ENCODE measurements at regions not wholly inside any gene's neighbourhood (a gene's known extent, or its start where the extent isn't known, plus 50 kb on each side); places are given as distances from the start of the nearest gene placed in this dataset.

GRCh38 chr2:160868891-160869290, 291.3 kb upstream of the TANK start:
- DNase-seq (ENCODE audit: extremely low read depth in 1 of 2, low read depth in 1 of 2): no peak

GRCh38 chr2:160869411-160869810, 290.8 kb upstream of the TANK start:
- no peak for DNase-seq (ENCODE audit: extremely low read depth in 1 of 2, low read depth in 1 of 2)

- DNase-seq (ENCODE audit: extremely low read depth in 1 of 2, low read depth in 1 of 2): no peak
Observed at GRCh38 chr2:160870729-160871465, 289.3 kb upstream of the TANK start.

- no peak for DNase-seq (ENCODE audit: extremely low read depth in 1 of 2, low read depth in 1 of 2)
Observed at GRCh38 chr2:160871953-160872352, 288.3 kb upstream of the TANK start.

- no peak for DNase-seq (ENCODE audit: extremely low read depth in 1 of 2, low read depth in 1 of 2)
Observed at GRCh38 chr2:160876029-160876428, 284.2 kb upstream of the TANK start.

GRCh38 chr2:160876765-160877164, 283.5 kb upstream of the TANK start:
- no peak for DNase-seq (ENCODE audit: extremely low read depth in 1 of 2, low read depth in 1 of 2)

GRCh38 chr2:160878618-160879017, 281.6 kb upstream of the TANK start:
- no peak for DNase-seq (ENCODE audit: extremely low read depth in 1 of 2, low read depth in 1 of 2)

GRCh38 chr2:160882906-160883305, 277.3 kb upstream of the TANK start:
- no peak for DNase-seq (ENCODE audit: extremely low read depth in 1 of 2, low read depth in 1 of 2)

GRCh38 chr2:160884056-160884455, 276.2 kb upstream of the TANK start:
- DNase-seq (ENCODE audit: extremely low read depth in 1 of 2, low read depth in 1 of 2): no peak

GRCh38 chr2:160889439-160890170, 270.6 kb upstream of the TANK start:
- no peak for DNase-seq (ENCODE audit: extremely low read depth in 1 of 2, low read depth in 1 of 2)

GRCh38 chr2:160890667-160891352, 269.4 kb upstream of the TANK start:
- DNase-seq (ENCODE audit: extremely low read depth in 1 of 2, low read depth in 1 of 2): no peak

- DNase-seq (ENCODE audit: extremely low read depth in 1 of 2, low read depth in 1 of 2): no peak
Observed at GRCh38 chr2:160891353-160891740, 268.9 kb upstream of the TANK start.

- no peak for DNase-seq (ENCODE audit: extremely low read depth in 1 of 2, low read depth in 1 of 2)
Observed at GRCh38 chr2:160892204-160892603, 268.0 kb upstream of the TANK start.

GRCh38 chr2:160893581-160893980, 266.6 kb upstream of the TANK start:
- DNase-seq (ENCODE audit: extremely low read depth in 1 of 2, low read depth in 1 of 2): no peak

GRCh38 chr2:160898581-160899307, 261.5 kb upstream of the TANK start:
- no peak for DNase-seq (ENCODE audit: extremely low read depth in 1 of 2, low read depth in 1 of 2)

GRCh38 chr2:160901613-160902012, 258.6 kb upstream of the TANK start:
- DNase-seq (ENCODE audit: extremely low read depth in 1 of 2, low read depth in 1 of 2): no peak

- DNase-seq (ENCODE audit: extremely low read depth in 1 of 2, low read depth in 1 of 2): no peak
Observed at GRCh38 chr2:160905862-160906261, 254.4 kb upstream of the TANK start.

- no peak for DNase-seq (ENCODE audit: extremely low read depth in 1 of 2, low read depth in 1 of 2)
Observed at GRCh38 chr2:160906878-160907277, 253.3 kb upstream of the TANK start.

- DNase-seq (ENCODE audit: extremely low read depth in 1 of 2, low read depth in 1 of 2): no peak
Observed at GRCh38 chr2:160907738-160908137, 252.5 kb upstream of the TANK start.

GRCh38 chr2:160908157-160908556, 252.1 kb upstream of the TANK start:
- no peak for DNase-seq (ENCODE audit: extremely low read depth in 1 of 2, low read depth in 1 of 2)

GRCh38 chr2:160909781-160910242, 250.4 kb upstream of the TANK start:
- no peak for DNase-seq (ENCODE audit: extremely low read depth in 1 of 2, low read depth in 1 of 2)
